Kidney tubule cell (primary cell): ENCODE measurements at regions not wholly inside any gene's neighbourhood (a gene's known extent, or its start where the extent isn't known, plus 50 kb on each side); places are given as distances from the start of the nearest gene placed in this dataset.
"Not testable (repeated sequence)": the region's sequence is repeated elsewhere in the genome, so short reads cannot be mapped to it uniquely, and the experiment has no call there.

Experiments
- DNase-seq: peaks from one replicate; pipeline ENCODE4 v3.0.0-alpha.2; 2018; ENCODE audit warnings: low spot score

DNA sequence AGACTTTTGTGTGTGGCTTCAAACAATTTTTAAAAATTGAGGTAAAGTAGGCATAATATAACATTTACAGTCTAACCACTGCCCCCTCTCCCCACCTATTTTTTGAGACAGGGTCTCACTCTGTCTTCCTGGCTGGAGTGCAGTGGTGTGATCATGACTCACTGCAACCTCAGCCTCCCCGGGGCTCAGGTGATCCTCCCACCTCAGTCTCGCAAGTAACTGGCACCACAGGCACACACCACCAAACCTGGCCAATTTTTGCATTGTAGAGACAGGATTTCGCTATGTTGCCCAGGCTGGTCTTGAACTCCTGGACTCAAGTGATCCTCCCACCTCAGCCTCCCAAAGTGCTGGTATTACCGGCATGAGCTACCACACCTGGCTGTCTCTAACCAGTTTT is 161.8 kb downstream of the GOSR1 start:
- DNase-seq, result not testable (repeated sequence)

GRCh38 chr17:30631651-30632050 is 154.4 kb downstream of the GOSR1 start:
- DNase-seq, result not testable (repeated sequence)

DNA sequence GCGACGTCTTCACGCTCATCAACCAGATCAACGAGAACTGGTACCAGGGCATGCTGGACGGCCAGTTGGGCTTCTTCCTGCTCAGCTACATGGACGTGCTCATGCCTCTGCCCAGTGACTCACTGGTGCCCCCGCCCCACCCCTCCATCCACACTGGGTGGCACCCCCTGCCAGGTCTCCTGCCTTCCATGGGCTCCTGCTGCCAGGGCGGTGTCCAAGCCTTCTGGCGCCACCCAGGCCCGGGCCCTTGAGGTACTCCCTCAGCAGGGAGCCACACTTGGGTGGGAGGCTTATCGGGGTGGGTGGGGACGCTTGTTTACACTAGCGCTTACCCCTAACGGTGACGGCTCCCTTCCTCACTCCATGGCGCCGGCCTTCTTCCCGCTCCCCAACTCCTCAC is 148.2 kb downstream of the GOSR1 start:
- not testable (repeated sequence) for DNase-seq

DNA sequence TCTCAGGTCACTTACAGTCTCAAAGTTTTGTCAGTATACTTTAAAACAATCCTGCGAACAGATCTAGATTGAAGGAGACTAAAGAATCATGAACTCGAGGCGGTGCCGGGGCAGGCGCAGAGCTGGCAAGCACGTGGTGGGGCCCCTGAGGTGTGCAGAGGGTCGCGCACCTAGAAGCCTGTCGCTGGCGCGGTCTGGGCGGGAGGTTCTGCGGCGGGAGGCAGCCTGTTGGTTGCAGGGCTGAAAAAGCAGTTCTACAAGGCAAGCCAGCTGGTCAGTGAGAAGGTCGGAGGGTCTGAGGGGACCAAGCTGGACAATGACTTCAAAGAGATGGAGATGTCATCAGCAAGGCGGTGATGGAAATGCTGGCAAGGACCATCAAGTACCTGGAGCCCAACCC is 147.0 kb downstream of the GOSR1 start:
- not testable (repeated sequence) for DNase-seq

DNA sequence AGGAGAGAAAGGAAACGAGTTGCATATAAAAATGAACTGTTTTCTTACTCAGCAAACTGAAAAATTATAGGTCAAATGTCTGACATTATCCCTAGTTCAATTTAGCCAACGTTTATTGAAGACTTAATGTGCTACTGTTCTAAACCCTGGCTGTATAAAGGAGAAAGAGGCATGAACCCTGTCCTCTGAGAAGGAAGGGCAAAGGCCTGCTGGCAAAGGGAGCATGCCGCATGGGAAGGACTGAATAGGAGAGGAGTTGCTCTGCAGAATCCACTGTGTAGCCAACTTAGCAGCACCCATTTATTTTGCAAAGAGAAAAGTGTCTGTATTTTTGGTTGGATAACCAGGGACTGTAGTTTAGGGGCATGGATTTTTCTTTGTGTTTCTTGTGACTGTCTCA is 132.5 kb downstream of the GOSR1 start:
- DNase-seq, result not testable (repeated sequence)

GRCh38 chr17:30605523-30605922 is 128.3 kb downstream of the GOSR1 start:
- DNase-seq, result no peak

GRCh38 chr17:30605027-30605426 is 127.8 kb downstream of the GOSR1 start:
- DNase-seq, result no peak

GRCh38 chr17:30602396-30602795 is 125.2 kb downstream of the GOSR1 start:
- DNase-seq, result not testable (repeated sequence)

- DNase-seq, result peak; percentile 20
These were observed 124.8 kb downstream of the GOSR1 start for GRCh38 chr17:30601984-30602383.

DNA sequence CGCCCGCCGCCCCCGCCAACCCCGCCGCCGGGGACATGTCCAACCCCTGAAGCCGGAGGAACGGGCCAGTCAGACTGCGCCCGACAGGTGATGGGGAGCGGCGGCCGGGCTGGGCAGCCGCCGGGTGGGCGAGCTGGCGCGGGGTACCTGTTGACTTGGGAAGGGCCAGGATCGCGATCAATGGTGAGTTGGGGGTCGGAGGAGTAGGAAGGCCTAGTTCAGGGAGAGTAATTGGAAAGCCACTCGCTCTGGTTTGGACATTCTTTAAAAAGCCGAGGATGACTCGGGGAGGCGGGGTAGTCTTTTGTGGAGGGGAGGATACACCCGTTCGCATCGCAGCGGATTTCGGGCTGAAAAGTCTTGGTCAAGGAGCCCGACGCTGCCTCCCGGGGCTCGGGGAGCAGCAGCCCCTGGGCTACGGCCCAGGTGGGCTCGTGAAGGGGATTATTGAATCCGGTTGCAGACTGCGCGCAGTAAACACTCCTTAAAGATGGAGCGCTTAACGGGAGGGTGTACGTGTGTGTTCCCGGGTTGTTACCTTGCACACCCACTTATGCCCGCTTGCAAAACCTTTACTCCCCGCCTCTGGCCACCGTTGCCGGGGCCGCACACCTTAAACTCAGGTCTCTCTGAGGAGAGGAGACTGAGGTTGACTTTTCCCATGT is 123.8 kb downstream of the GOSR1 start:
- DNase-seq, result peak; percentile 39

GRCh38 chr17:30600060-30600829 is 123.0 kb downstream of the GOSR1 start:
- peak; percentile 87 for DNase-seq

DNA sequence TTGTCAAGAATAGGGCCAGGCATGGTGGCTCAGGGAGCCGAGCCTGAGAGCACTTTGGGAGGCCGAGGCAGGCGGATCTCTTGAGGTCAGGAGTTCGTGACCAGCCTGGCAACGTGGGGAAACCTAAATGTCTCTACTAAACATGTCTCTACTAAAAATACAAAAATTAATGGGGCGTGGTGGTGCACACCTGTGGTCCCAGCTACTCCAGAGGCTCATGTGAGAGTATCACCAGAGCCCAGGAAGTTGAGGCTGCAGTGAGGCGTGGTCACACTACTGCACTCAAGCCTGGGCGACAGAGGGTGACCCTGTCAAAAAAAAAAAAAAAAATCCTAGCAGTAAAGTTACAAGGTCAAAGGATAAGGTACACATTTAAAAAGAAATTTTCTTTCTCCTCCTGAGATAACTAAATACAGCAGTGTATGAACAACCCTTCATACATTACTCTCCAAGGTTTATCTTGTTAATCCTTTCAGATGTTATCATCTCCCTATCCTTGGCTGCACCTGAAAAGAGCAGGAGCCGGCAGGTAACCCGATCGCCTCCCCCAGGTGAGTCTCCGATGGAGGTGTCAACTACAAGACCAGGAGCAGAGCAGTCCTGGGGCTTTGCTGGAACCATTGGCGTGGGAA is 122.3 kb downstream of the GOSR1 start:
- peak; percentile 13 for DNase-seq

- DNase-seq, result no peak
These were observed 120.6 kb downstream of the GOSR1 start for GRCh38 chr17:30597776-30598288.

DNA sequence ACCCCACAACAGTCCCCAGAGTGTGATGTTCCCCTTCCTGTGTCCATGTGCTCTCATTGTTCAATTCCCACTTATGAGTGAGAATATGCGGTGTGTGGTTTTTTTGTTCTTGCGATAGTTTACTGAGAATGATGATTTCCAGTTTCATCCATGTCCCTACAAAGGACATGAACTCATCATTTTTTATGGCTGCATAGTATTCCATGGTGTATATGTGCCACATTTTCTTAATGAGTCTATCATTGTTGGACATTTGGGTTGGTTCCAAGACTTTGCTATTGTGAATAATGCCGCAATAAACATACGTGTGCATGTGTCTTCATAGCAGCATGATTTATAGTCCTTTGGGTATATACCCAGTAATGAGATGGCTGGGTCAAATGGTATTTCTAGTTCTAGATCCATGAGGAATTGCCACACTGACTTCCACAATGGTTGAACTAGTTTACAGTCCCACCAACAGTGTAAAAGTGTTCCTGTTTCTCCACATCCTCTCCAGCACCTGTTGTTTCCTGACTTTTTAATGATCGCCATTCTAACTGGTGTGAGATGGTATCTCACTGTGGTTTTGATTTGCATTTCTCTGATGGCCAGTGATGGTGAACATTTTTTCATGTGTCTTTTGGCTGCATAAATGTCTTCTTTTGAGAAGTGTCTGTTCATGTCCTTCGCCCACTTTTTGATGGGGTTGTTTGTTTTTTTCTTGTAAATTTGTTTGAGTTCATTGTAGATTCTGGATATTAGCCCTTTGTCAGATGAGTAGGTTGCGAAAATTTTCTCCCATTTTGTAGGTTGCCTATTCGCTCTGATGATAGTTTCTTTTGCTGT is 120.0 kb downstream of the GOSR1 start:
- not testable (repeated sequence) for DNase-seq

DNA sequence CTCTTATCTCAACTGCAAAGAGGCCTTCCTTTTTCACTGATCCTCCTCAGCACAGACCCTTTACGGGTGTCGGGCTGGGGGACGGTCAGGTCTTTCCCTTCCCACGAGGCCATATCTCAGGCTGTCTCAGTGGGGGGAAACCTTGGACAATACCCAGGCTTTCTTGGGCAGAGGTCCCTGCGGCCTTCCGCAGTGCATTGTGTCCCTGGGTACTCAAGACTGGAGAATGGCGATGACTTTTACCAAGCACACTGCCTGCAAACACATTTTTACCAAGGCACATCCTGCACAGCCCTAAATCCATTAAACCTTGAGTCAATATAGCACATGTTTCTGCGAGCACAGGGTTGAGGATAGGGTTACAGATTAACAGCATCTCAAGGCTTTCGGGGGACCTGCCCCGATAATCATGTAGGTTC is 117.8 kb downstream of the GOSR1 start:
- DNase-seq, result not testable (repeated sequence)

DNA sequence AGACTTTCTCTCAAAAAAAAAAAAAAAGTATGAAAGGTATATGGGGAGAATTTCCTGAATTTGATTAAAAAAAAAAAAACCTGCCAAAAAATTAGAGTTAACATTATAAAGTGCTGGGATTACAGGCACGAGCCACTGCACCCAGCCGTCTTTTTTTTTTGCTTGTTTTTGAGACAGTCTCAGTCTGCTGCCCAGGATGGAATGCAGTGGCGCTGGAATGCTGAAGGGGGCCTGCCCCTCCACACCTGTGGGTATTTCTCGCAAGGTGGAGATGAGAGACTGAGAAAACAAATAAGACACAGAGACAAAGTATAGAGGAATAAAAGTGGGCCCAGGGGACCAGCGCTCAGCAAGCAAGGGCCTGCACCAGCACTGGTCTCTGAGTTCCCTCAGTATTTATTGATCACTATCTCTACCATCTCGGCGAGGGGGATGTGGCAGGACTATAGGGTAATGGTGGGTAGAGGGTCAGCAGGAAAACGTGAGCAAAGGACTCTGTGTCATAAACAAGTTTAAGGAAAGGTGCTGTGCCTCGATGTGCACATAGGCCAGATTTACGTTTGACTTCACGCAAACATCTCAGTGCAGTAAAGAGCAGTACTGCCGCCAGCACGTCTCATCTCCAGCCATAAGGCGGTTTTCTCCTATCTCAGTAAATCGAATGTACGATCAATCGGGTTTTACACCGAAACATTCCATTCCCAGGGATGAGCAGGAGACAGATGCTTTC is 117.2 kb downstream of the GOSR1 start:
- no peak for DNase-seq

GRCh38 chr17:30590081-30590733 is 113.0 kb downstream of the GOSR1 start:
- DNase-seq, result no peak

GRCh38 chr17:30589431-30589830 is 112.2 kb downstream of the GOSR1 start:
- no peak for DNase-seq

DNA sequence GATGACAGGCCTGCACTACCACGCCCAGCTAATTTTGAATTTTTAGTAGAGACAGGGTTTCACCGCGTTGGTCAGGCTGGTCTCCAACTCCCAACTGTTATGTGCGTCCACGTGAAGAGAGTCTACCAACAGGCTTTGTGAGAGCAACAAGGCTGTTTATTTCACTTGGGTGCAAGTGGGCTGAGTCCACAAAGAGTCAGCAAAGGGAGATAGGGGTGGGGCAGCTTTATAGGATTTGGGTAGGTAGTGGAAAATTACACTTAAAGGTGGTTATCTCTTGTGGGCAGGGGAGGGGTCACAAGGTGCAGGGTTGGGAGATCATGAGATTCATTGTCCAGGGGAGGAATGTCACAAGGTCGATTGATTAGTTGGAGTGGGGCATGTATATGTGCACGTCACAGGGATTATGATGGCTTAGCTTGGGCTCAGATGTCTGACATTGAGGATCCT is 111.6 kb downstream of the GOSR1 start:
- no peak for DNase-seq

- DNase-seq, result peak; percentile 88
These were observed 109.8 kb downstream of the GOSR1 start for GRCh38 chr17:30586818-30587595.
